Omental fat pad (tissue), 3 donors: ENCODE measurements at regions not wholly inside any gene's neighbourhood (a gene's known extent, or its start where the extent isn't known, plus 50 kb on each side); places are given as distances from the start of the nearest gene placed in this dataset.

Experiments
- ATAC-seq: fragments of 150-250 bp; one replicate; pipeline ENCODE4 v1.9.1; 2016; ENCODE audit warnings: mild to moderate bottlenecking, moderate library complexity; ENCODE audit not compliant: low FRiP score
- DNase-seq: peaks from one replicate; pipeline ENCODE4 v3.0.0-alpha.2; 2019; ENCODE audit warnings: low spot score
- CTCF ChIP-seq, 3 donors: fragments of 450-650 bp; IDR thresholded peaks; one replicate each; pipeline ENCODE4 v1.5.1; 2016 to 2017; ENCODE audit warnings: antibody characterized with exemption in 3 of 3, mild to moderate bottlenecking in 3 of 3, moderate library complexity in 2 of 3

GRCh38 chr4:20391912-20392311 is 140.2 kb downstream of the SLIT2 start:
- TF ChIP-seq CTCF (IDR thresholded peaks at IDR 0.05): no peak
- DNase-seq: no peak
- no peak for ATAC-seq

- TF ChIP-seq CTCF (IDR thresholded peaks at IDR 0.05): no peak
- no peak for ATAC-seq
- DNase-seq: no peak
Observed at GRCh38 chr4:20393486-20394100, 141.9 kb downstream of the SLIT2 start.

GRCh38 chr4:20394512-20394911 is 142.8 kb downstream of the SLIT2 start:
- DNase-seq (no peak), ATAC-seq (no peak)
- no peak for TF ChIP-seq CTCF (IDR thresholded peaks at IDR 0.05)

GRCh38 chr4:20395160-20395773 is 143.6 kb downstream of the SLIT2 start:
- DNase-seq (no peak), ATAC-seq (no peak)
- no peak for TF ChIP-seq CTCF (IDR thresholded peaks at IDR 0.05)

- ATAC-seq (no peak), DNase-seq (no peak)
- TF ChIP-seq CTCF (IDR thresholded peaks at IDR 0.05): no peak
Observed at GRCh38 chr4:20403290-20403689, 151.6 kb downstream of the SLIT2 start.

GRCh38 chr4:20403846-20404245 is 152.1 kb downstream of the SLIT2 start:
- ATAC-seq: no peak
- TF ChIP-seq CTCF (IDR thresholded peaks at IDR 0.05): no peak

GRCh38 chr4:20408611-20409010 is 156.9 kb downstream of the SLIT2 start:
- DNase-seq: no peak
- TF ChIP-seq CTCF (IDR thresholded peaks at IDR 0.05): no peak
- ATAC-seq: no peak

More at GRCh38 chr4:20403846-20404245, 152.1 kb downstream of the SLIT2 start:
- DNase-seq: no peak
